Transverse colon (tissue), 4 donors: ENCODE measurements at regions not wholly inside any gene's neighbourhood (a gene's known extent, or its start where the extent isn't known, plus 50 kb on each side); places are given as distances from the start of the nearest gene placed in this dataset.

ENCODE experiments used
- DNase-seq: peaks from one replicate; pipeline ENCODE4 v3.0.0-alpha.2; 2019
- H3K27ac ChIP-seq, 4 donors: fragments of 200-600 bp; sonication (generic); 2 replicates each; pipeline ENCODE4 v1.5.1; 2016 to 2018; ENCODE audit warnings: inconsistent platforms in 4 of 4
- H3K27me3 ChIP-seq: fragments of 200-600 bp; sonication (generic); 2 replicates; pipeline ENCODE4 v1.5.1; 2017; ENCODE audit warnings: inconsistent platforms
- H3K36me3 ChIP-seq, 4 donors: fragments of 200-600 bp; sonication (generic); 2 replicates each; pipeline ENCODE4 v1.5.1; 2017 to 2019; ENCODE audit warnings: inconsistent platforms in 4 of 4
- H3K4me1 ChIP-seq, 4 donors: fragments of 200-600 bp; sonication (generic); 2 replicates each; pipeline ENCODE4 v1.5.1; 2017 to 2020; ENCODE audit warnings: inconsistent platforms in 4 of 4
- H3K4me3 ChIP-seq, 4 donors: fragments of 200-600 bp; sonication (generic); 1 replicate in 1 of 4; 2 replicates in 3 of 4; pipeline versions ENCODE4 v1.5.1 to v1.6.1; 2017 to 2019; ENCODE audit warnings: inconsistent platforms in 4 of 4
- H3K9me3 ChIP-seq, 2 donors: fragments of 200-600 bp; sonication (generic); 2 replicates each; pipeline ENCODE4 v1.5.1; 2017 to 2019; ENCODE audit warnings: inconsistent platforms in 2 of 2
- CTCF ChIP-seq, 5 experiments: fragments of 200-600 bp in 3 of 5; fragments of 450-650 bp in 2 of 5; sonication (generic) in 3 of 5; IDR thresholded peaks; 1 replicate in 2 of 5; 2 replicates in 3 of 5; pipeline ENCODE4 v1.5.1; 2016 to 2017; ENCODE audit warnings: antibody characterized with exemption in 5 of 5, inconsistent platforms in 3 of 5, mild to moderate bottlenecking in 2 of 5, moderate library complexity in 1 of 5
- EP300 ChIP-seq: sonication (generic); formaldehyde crosslinking; IDR thresholded peaks from one replicate; pipeline ENCODE4 v1.6.1; 2017; ENCODE audit warnings: antibody characterized with exemption, low read depth
- POLR2A ChIP-seq: fragments of 450-650 bp; IDR thresholded peaks from one replicate; pipeline ENCODE4 v1.6.1; 2016; ENCODE audit warnings: antibody characterized with exemption, mild to moderate bottlenecking, moderate library complexity
- POLR2AphosphoS5 ChIP-seq, 3 donors: sonication (generic); formaldehyde crosslinking; IDR thresholded peaks; one replicate each; pipeline ENCODE4 v1.6.1; 2016; ENCODE audit warnings: antibody characterized with exemption in 3 of 3
- WGBS, 2 donors: methylation state at CpG; one replicate each; pipeline ENCODE4 v1.1.5; 2018; ENCODE audit warnings: low coverage in 1 of 2; 5-methylcytosine and 5-hydroxymethylcytosine counted together
- in situ Hi-C, 4 donors: fragments of 200-750 bp; cut with MboI; loops; one replicate each; pipeline versions ENCODE4 v1.15.0 to v1.15.1; 2017; ENCODE audit warnings: low sequenced_read_pairs in 3 of 4, low pct_ligation_motif_present in 1 of 4, low pct_unique_long_range_greater_than_20kb in 1 of 4
- intact Hi-C: fragments of 100-400 bp; cut with DNase I; formaldehyde crosslinking; loops from one replicate; pipeline ENCODE4 v1.15.1; 2023; ENCODE audit warnings: low total_unique reads

GRCh38 chr2:114281188-114281587 is 161.3 kb upstream of the DPP10 start:
- 95% methylated on average over 2 of the region's 2 CpGs; no CpG with 5 or more reads in 1 of the 2 donors for WGBS, 2 donors

GRCh38 chr2:114283774-114284173 is 158.7 kb upstream of the DPP10 start:
- 74 to 79% methylated on average over 4 to 5 of the region's 5 CpGs for WGBS, 2 donors
- no peak for TF ChIP-seq POLR2AphosphoS5 (IDR thresholded peaks at IDR 0.05)
- TF ChIP-seq CTCF (IDR thresholded peaks at IDR 0.05): no peak
- no peak for TF ChIP-seq EP300
- TF ChIP-seq POLR2A: no peak
- in situ Hi-C loops: no loop called here
- Histone ChIP-seq H3K4me1 (no peaks in the 10 kb centered on the region), H3K4me3 (no peak overlapping the region), H3K36me3 (no peaks in the 10 kb centered on the region), H3K27me3 (no peaks in the 10 kb centered on the region), H3K9me3 (no peaks in the 10 kb centered on the region), H3K27ac (no peak overlapping the region)
- no peak for DNase-seq
- intact Hi-C loops: no loop called here

More at GRCh38 chr2:114281188-114281587, 161.3 kb upstream of the DPP10 start:
- H3K4me3 ChIP-seq: no peak overlapping the region
- intact Hi-C loops: no loop called here
- no peak overlapping the region for H3K27ac ChIP-seq
- no peak for DNase-seq
- TF ChIP-seq POLR2AphosphoS5 (IDR thresholded peaks at IDR 0.05): no peak
- no peak for TF ChIP-seq CTCF (IDR thresholded peaks at IDR 0.05)
- TF ChIP-seq EP300: no peak
- TF ChIP-seq POLR2A: no peak
- in situ Hi-C loops: no loop called here
- H3K27me3 ChIP-seq: no peaks in the 10 kb centered on the region
- no peaks in the 10 kb centered on the region for H3K9me3 ChIP-seq
- no peaks in the 10 kb centered on the region for H3K4me1 ChIP-seq
- H3K36me3 ChIP-seq: no peaks in the 10 kb centered on the region

GRCh38 chr2:114286438-114286837 is 156.0 kb upstream of the DPP10 start:
- TF ChIP-seq CTCF (IDR thresholded peaks at IDR 0.05): no peak
- TF ChIP-seq EP300: no peak
- no peak for TF ChIP-seq POLR2A
- TF ChIP-seq POLR2AphosphoS5 (IDR thresholded peaks at IDR 0.05): no peak
- Histone ChIP-seq H3K4me3 (no peak overlapping the region), H3K4me1 (no peaks in the 10 kb centered on the region), H3K27me3 (no peaks in the 10 kb centered on the region), H3K9me3 (no peaks in the 10 kb centered on the region), H3K27ac (no peak overlapping the region), H3K36me3 (no peaks in the 10 kb centered on the region)
- 90 to 100% methylated on average over 7 to 8 of the region's 8 CpGs for WGBS, 2 donors
- in situ Hi-C loops: no loop called here
- no peak for DNase-seq
- intact Hi-C loops: no loop called here

DNA sequence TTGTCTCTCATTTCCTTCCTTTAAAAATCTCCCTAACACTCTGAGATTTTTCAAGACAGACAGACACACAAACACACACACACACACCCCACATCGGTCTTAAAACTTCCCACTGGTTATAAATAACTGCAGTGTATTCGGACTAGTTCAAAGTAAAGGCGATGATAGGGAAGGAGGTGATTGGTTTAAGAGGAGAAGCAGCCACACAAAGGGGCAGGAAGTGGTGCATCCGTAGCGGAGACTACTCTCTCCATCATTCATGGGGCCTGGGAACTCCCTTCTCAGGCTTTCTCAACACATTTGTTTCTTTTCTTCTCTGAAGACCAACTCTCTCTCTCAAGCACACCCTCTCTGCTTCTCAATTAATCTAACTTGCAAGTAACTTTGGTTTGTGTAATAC is 149.1 kb upstream of the DPP10 start:
- DNase-seq: no peak
- WGBS, 2 donors: 55 to 57% methylated on average over 2 to 5 of the region's 5 CpGs
- Histone ChIP-seq H3K4me3 (no peak overlapping the region), H3K36me3 (no peaks in the 10 kb centered on the region), H3K27me3 (no peaks in the 10 kb centered on the region), H3K27ac (no peak overlapping the region), H3K4me1 (no peaks in the 10 kb centered on the region), H3K9me3 (no peaks in the 10 kb centered on the region)
- no peak for TF ChIP-seq POLR2A
- no peak for TF ChIP-seq POLR2AphosphoS5 (IDR thresholded peaks at IDR 0.05)
- no peak for TF ChIP-seq EP300
- TF ChIP-seq CTCF (IDR thresholded peaks at IDR 0.05): no peak
- in situ Hi-C loops: no loop called here
- intact Hi-C loops: no loop called here
